ENCODE measurements at regions not wholly inside any gene's neighbourhood (a gene's known extent, or its start where the extent isn't known, plus 50 kb on each side); places are given as distances from the start of the nearest gene placed in this dataset.
"Not testable (repeated sequence)": the region's sequence is repeated elsewhere in the genome, so short reads cannot be mapped to it uniquely, and the experiment has no call there.

- DNase-seq (ENCODE audit: low read depth), result no peak
Measured at GRCh38 chr7:69515495-69516212, 82.6 kb upstream of the AUTS2 start.

- DNase-seq (ENCODE audit: low read depth), result no peak
Measured at GRCh38 chr7:69516238-69516820, 81.9 kb upstream of the AUTS2 start.

GRCh38 chr7:69517985-69518704, 80.1 kb upstream of the AUTS2 start:
- no peak for DNase-seq (ENCODE audit: low read depth)

- DNase-seq (ENCODE audit: low read depth), result no peak
Measured at GRCh38 chr7:69518705-69519077, 79.6 kb upstream of the AUTS2 start.

- DNase-seq (ENCODE audit: low read depth), result no peak
Measured at GRCh38 chr7:69526570-69526969, 71.7 kb upstream of the AUTS2 start.

- no peak for DNase-seq (ENCODE audit: low read depth)
Measured at GRCh38 chr7:69527706-69528105, 70.6 kb upstream of the AUTS2 start.

- no peak for DNase-seq (ENCODE audit: low read depth)
Measured at GRCh38 chr7:69531050-69531449, 67.2 kb upstream of the AUTS2 start.

- no peak for DNase-seq (ENCODE audit: low read depth)
Measured at GRCh38 chr7:69534461-69535041, 63.7 kb upstream of the AUTS2 start.

GRCh38 chr7:69537691-69538090, 60.6 kb upstream of the AUTS2 start:
- no peak for DNase-seq (ENCODE audit: low read depth)

- DNase-seq (ENCODE audit: low read depth), result no peak
Measured at GRCh38 chr7:69539531-69539930, 58.7 kb upstream of the AUTS2 start.

- DNase-seq (ENCODE audit: low read depth), result no peak
Measured at GRCh38 chr7:69540287-69540686, 58.0 kb upstream of the AUTS2 start.

GRCh38 chr7:69541779-69542432, 56.4 kb upstream of the AUTS2 start:
- DNase-seq (ENCODE audit: low read depth), result not testable (repeated sequence)

GRCh38 chr7:69545175-69545574, 53.1 kb upstream of the AUTS2 start:
- DNase-seq (ENCODE audit: low read depth), result no peak

Data from EH (cell line).